Lower leg skin (tissue), 3 donors: ENCODE measurements at regions not wholly inside any gene's neighbourhood (a gene's known extent, or its start where the extent isn't known, plus 50 kb on each side); places are given as distances from the start of the nearest gene placed in this dataset.

ENCODE experiments used
- POLR2A ChIP-seq, 2 donors: fragments of 450-650 bp; IDR thresholded peaks; one replicate each; pipeline ENCODE4 v1.6.1; 2016 to 2017; ENCODE audit warnings: antibody characterized with exemption in 2 of 2, mild to moderate bottlenecking in 1 of 2, moderate library complexity in 1 of 2
- TF ChIP-seq, protein P1 (sequence below), 3 donors: fragments of 450-650 bp; IDR thresholded peaks; one replicate each; pipeline ENCODE4 v1.5.1; 2016; ENCODE audit warnings: antibody characterized with exemption in 3 of 3, mild to moderate bottlenecking in 3 of 3, moderate library complexity in 2 of 3

DNA sequence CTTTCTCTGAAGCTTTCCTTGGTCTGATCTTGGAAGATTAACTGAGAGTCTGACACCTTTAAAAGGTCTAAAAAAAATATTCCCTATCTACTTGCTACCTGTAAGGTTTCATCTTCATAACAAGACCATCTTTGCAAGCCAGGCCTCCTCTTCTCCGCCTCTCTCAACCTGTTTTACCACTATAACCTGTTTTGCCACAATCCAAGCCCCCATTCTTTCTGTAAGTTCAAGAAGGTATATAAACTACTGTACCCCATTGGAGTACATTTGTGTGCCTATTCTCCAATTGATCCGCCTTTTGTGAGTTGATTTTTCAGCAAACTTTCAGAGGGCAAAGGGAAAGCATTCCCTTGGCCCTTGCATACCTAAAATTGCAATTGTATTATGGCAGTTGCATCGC is 319.3 kb upstream of the NECTIN3 start:
- TF ChIP-seq, protein P1, sequence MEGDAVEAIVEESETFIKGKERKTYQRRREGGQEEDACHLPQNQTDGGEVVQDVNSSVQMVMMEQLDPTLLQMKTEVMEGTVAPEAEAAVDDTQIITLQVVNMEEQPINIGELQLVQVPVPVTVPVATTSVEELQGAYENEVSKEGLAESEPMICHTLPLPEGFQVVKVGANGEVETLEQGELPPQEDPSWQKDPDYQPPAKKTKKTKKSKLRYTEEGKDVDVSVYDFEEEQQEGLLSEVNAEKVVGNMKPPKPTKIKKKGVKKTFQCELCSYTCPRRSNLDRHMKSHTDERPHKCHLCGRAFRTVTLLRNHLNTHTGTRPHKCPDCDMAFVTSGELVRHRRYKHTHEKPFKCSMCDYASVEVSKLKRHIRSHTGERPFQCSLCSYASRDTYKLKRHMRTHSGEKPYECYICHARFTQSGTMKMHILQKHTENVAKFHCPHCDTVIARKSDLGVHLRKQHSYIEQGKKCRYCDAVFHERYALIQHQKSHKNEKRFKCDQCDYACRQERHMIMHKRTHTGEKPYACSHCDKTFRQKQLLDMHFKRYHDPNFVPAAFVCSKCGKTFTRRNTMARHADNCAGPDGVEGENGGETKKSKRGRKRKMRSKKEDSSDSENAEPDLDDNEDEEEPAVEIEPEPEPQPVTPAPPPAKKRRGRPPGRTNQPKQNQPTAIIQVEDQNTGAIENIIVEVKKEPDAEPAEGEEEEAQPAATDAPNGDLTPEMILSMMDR (IDR thresholded peaks at IDR 0.05): no peak
- no peak for TF ChIP-seq POLR2A (IDR thresholded peaks at IDR 0.05)
